HCT116 (cell line): ENCODE measurements at regions not wholly inside any gene's neighbourhood (a gene's known extent, or its start where the extent isn't known, plus 50 kb on each side); places are given as distances from the start of the nearest gene placed in this dataset.

ENCODE experiments used
- EZH2phosphoT487 ChIP-seq: fragments of 200-600 bp; IDR thresholded peaks from 2 replicates; pipeline ENCODE4 v1.6.1; 2018; ENCODE audit warnings: antibody characterized with exemption, borderline replicate concordance
- POLR2A ChIP-seq: IDR thresholded peaks from 2 replicates; pipeline ENCODE4 v1.7.0; 2011; ENCODE audit warnings: borderline replicate concordance; ENCODE audit not compliant: insufficient read depth, insufficient read length; ENCODE audit errors: extremely low read depth
- TF ChIP-seq, protein P1 (sequence below): IDR thresholded peaks from 2 replicates; pipeline ENCODE4 v1.6.1; 2012; ENCODE audit warnings: low read depth
- TF ChIP-seq, protein P2 (sequence below), 3 experiments: fragments of 200-600 bp in 1 of 3; sonication (generic) in 1 of 3; IDR thresholded peaks in 2 of 3; conservative IDR thresholded peaks in 1 of 3; 2 replicates each; pipeline ENCODE4 v1.5.1; 2012 to 2017; ENCODE audit warnings: low read depth in 2 of 3, low read length in 2 of 3, antibody characterized with exemption in 1 of 3, borderline replicate concordance in 1 of 3, control low read depth in 1 of 3, mild to moderate bottlenecking in 1 of 3, mixed read lengths in 1 of 3, mixed run types in 1 of 3, moderate library complexity in 1 of 3; ENCODE audit not compliant: insufficient read depth in 1 of 3

DNA sequence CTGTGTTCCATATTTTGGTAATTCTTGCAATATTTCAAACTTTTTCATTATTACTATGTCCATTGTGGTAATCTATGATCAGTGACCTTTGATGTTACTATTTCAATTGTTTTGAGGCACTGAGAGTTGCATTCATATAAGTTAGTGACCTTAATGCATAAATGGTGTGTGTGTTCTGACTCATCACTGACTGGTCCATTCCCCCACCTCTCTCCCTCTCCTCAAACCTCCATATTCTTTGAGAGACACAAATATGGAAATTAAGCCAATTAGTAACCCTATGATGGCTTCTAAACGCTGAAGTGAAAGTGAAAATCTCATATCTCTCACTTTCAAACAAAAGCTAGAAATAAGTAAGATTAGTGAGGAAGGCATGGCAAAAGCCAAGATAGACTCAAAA lies 739.6 kb downstream of the CCSER2 start:
- TF ChIP-seq EZH2phosphoT487 (no peak), POLR2A (no peak)
- TF ChIP-seq, protein P1, sequence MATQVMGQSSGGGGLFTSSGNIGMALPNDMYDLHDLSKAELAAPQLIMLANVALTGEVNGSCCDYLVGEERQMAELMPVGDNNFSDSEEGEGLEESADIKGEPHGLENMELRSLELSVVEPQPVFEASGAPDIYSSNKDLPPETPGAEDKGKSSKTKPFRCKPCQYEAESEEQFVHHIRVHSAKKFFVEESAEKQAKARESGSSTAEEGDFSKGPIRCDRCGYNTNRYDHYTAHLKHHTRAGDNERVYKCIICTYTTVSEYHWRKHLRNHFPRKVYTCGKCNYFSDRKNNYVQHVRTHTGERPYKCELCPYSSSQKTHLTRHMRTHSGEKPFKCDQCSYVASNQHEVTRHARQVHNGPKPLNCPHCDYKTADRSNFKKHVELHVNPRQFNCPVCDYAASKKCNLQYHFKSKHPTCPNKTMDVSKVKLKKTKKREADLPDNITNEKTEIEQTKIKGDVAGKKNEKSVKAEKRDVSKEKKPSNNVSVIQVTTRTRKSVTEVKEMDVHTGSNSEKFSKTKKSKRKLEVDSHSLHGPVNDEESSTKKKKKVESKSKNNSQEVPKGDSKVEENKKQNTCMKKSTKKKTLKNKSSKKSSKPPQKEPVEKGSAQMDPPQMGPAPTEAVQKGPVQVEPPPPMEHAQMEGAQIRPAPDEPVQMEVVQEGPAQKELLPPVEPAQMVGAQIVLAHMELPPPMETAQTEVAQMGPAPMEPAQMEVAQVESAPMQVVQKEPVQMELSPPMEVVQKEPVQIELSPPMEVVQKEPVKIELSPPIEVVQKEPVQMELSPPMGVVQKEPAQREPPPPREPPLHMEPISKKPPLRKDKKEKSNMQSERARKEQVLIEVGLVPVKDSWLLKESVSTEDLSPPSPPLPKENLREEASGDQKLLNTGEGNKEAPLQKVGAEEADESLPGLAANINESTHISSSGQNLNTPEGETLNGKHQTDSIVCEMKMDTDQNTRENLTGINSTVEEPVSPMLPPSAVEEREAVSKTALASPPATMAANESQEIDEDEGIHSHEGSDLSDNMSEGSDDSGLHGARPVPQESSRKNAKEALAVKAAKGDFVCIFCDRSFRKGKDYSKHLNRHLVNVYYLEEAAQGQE = no peak
- TF ChIP-seq, protein P2, sequence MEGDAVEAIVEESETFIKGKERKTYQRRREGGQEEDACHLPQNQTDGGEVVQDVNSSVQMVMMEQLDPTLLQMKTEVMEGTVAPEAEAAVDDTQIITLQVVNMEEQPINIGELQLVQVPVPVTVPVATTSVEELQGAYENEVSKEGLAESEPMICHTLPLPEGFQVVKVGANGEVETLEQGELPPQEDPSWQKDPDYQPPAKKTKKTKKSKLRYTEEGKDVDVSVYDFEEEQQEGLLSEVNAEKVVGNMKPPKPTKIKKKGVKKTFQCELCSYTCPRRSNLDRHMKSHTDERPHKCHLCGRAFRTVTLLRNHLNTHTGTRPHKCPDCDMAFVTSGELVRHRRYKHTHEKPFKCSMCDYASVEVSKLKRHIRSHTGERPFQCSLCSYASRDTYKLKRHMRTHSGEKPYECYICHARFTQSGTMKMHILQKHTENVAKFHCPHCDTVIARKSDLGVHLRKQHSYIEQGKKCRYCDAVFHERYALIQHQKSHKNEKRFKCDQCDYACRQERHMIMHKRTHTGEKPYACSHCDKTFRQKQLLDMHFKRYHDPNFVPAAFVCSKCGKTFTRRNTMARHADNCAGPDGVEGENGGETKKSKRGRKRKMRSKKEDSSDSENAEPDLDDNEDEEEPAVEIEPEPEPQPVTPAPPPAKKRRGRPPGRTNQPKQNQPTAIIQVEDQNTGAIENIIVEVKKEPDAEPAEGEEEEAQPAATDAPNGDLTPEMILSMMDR (IDR thresholded peaks at IDR 0.05 in 2 of 3, conservative IDR thresholded peaks at IDR 0.05 in 1 of 3; ENCODE audit: borderline replicate concordance in 1 of 3, insufficient read depth in 1 of 3, low read depth in 2 of 3, low read length in 2 of 3) = no peak
